ENCODE measurements at regions not wholly inside any gene's neighbourhood (a gene's known extent, or its start where the extent isn't known, plus 50 kb on each side); places are given as distances from the start of the nearest gene placed in this dataset.

GRCh38 chr2:120468136-120468535 is 122.2 kb downstream of the INHBB start:
- POLR2A ChIA-PET (ENCODE audit: partially characterized antibody) = no interaction called here
- peaks cover 11 to 37% of the 10 kb centered on the region in 2 experiments for H4K20me1 ChIP-seq (replicated peaks in 1 of 2; ENCODE audit: control insufficient read depth in 1 of 2, insufficient read depth in 2 of 2, low read length in 2 of 2)
- no peak overlapping the region for H2AFZ ChIP-seq (ENCODE audit: low read length)
- no peak overlapping the region for H2BK12ac ChIP-seq (ENCODE audit: low read depth, low read length)
- WGBS, 2 experiments (ENCODE audit: extremely low coverage in 1 of 2, insufficient coverage in 1 of 2, insufficient read length in 1 of 2, insufficient replicate concordance in 2 of 2, low coverage in 1 of 2, low lambda C conversion rate in 2 of 2, missing lambda C conversion rate in 1 of 2) = 85% methylated on average over 6 of the region's 6 CpGs; no CpG with 5 or more reads in 1 of the 2 experiments
- H3K18ac ChIP-seq (ENCODE audit: extremely low read depth, low read length) = no peak overlapping the region
- no peak overlapping the region for H3K4me3 ChIP-seq (ENCODE audit: extremely low read depth in 1 of 4, insufficient read depth in 2 of 4, low read depth in 3 of 4, low read length in 4 of 4)
- H3K9me3 ChIP-seq (ENCODE audit: insufficient read depth in 2 of 2, low read depth in 1 of 2, low read length in 1 of 2) = 0 out of 4 replicates have a peak, but pooled peaks cover 0 to 7% of the 10 kb centered on the region in 2 experiments
- H3K4ac ChIP-seq (replicated peaks; ENCODE audit: insufficient read length, low read depth, low read length) = no peak overlapping the region
- H3K56ac ChIP-seq (replicated peaks; ENCODE audit: insufficient read length, low read depth, low read length) = no peak overlapping the region
- H3K27ac ChIP-seq (ENCODE audit: low read depth, low read length) = no peak overlapping the region
- H4K8ac ChIP-seq (ENCODE audit: extremely low read depth, insufficient read depth, low read length) = no peak overlapping the region
- FAIRE-seq (no peak), DNase-seq (ENCODE audit: low read depth in 1 of 2, low spot score in 2 of 2) (no peak)
- no peaks in the 10 kb centered on the region for H3K36me3 ChIP-seq (ENCODE audit: control insufficient read depth in 2 of 4, insufficient read depth in 4 of 4, low read length in 3 of 4)
- no peak overlapping the region for H2BK15ac ChIP-seq (ENCODE audit: low read length)
- peaks cover 79 to 96% (median 94%) of the 10 kb centered on the region in 4 experiments for H3K27me3 ChIP-seq (replicated peaks in 1 of 4; ENCODE audit: control insufficient read depth in 3 of 4, extremely low read depth in 1 of 4, insufficient read depth in 3 of 4, low read length in 3 of 4)
- peaks cover 5 to 13% (median 8%) of the 10 kb centered on the region in 4 experiments for H3K4me1 ChIP-seq (replicated peaks in 1 of 4; ENCODE audit: control insufficient read depth in 3 of 4, insufficient read depth in 4 of 4, low read length in 3 of 4)
- H3K79me2 ChIP-seq (ENCODE audit: control insufficient read depth in 1 of 2, insufficient read depth in 2 of 2, low read length in 2 of 2) = no peaks in the 10 kb centered on the region
- H3K79me1 ChIP-seq (ENCODE audit: low read depth, low read length) = no peaks in the 10 kb centered on the region
- H2BK120ac ChIP-seq (replicated peaks; ENCODE audit: low read depth, low read length) = no peak overlapping the region
- H3K23me2 ChIP-seq (ENCODE audit: low read depth, low read length) = no peaks in the 10 kb centered on the region; the same call in 1 of the 2 replicates
- H3K14ac ChIP-seq (ENCODE audit: insufficient read length) = no peak overlapping the region
- no peak overlapping the region for H2AK5ac ChIP-seq (ENCODE audit: low read depth, low read length)
- no peak overlapping the region for H3K9ac ChIP-seq (replicated peaks in 1 of 4; ENCODE audit: extremely low read depth in 1 of 4, low read depth in 3 of 4, low read length in 3 of 4)
- H3K23ac ChIP-seq (ENCODE audit: insufficient read length) = no peak overlapping the region
- CTCF ChIA-PET (ENCODE audit: partially characterized antibody) = interaction anchor here (1.8 to 3.8 kb wide), 2 partner anchors 11 to 125 kb away, joined by 3 to 13 read pairs; no protein-coding TSS in a partner anchor
- no peak overlapping the region for H2BK5ac ChIP-seq (ENCODE audit: low read depth, low read length)
- no peak overlapping the region for H4K5ac ChIP-seq (ENCODE audit: insufficient read length, low read depth, low read length)
- no peak overlapping the region for H4K91ac ChIP-seq (replicated peaks; ENCODE audit: insufficient read length, low read length)
- H2BK20ac ChIP-seq (ENCODE audit: low read length) = no peak overlapping the region
- H3K4me2 ChIP-seq (ENCODE audit: insufficient read depth in 1 of 2, low read depth in 2 of 2, low read length in 2 of 2) = no peak overlapping the region
- TF ChIP-seq SUZ12 (IDR thresholded peaks at IDR 0.05; ENCODE audit: low read length) = no peak
- no peak for TF ChIP-seq ATF3 (IDR thresholded peaks at IDR 0.05; ENCODE audit: insufficient read depth, low read depth, low read length)
- no peak for TF ChIP-seq SIX5 (IDR thresholded peaks at IDR 0.05; ENCODE audit: low read depth, low read length)
- TF ChIP-seq KDM4A (IDR thresholded peaks at IDR 0.05; ENCODE audit: low read depth, low read length, severe bottlenecking) = no peak
- TF ChIP-seq GTF2F1 (IDR thresholded peaks at IDR 0.05; ENCODE audit: borderline replicate concordance, low read depth, low read length) = no peak
- TF ChIP-seq ASH2L (IDR thresholded peaks at IDR 0.05; ENCODE audit: low read length) = no peak
- TF ChIP-seq JUN (IDR thresholded peaks at IDR 0.05; ENCODE audit: low read depth, low read length) = no peak
- no peak for TF ChIP-seq TBP (IDR thresholded peaks at IDR 0.05; ENCODE audit: low read depth, low read length)
- TF ChIP-seq CREB1 (IDR thresholded peaks at IDR 0.05) = no peak
- no peak for TF ChIP-seq TEAD4 (IDR thresholded peaks at IDR 0.05; ENCODE audit: low read depth, low read length)
- TF ChIP-seq GABPA (IDR thresholded peaks at IDR 0.05; ENCODE audit: borderline replicate concordance, insufficient read depth, low read length) = no peak
- no peak for TF ChIP-seq CHD1 (IDR thresholded peaks at IDR 0.05; ENCODE audit: low read depth, low read length)
- TF ChIP-seq RBBP5 (IDR thresholded peaks at IDR 0.05; ENCODE audit: borderline replicate concordance, low read depth, low read length) = no peak
